HepG2 (cell line): ENCODE measurements at regions not wholly inside any gene's neighbourhood (a gene's known extent, or its start where the extent isn't known, plus 50 kb on each side); places are given as distances from the start of the nearest gene placed in this dataset.

ENCODE experiments used
- ATF7 ChIP-seq, 2 experiments: fragments of 450-650 bp in 1 of 2; sonication (generic) in 1 of 2; formaldehyde crosslinking in 1 of 2; IDR thresholded peaks; 2 replicates each; pipeline versions ENCODE4 v1.4.0 to v1.6.1; 2016 to 2020; ENCODE audit warnings: antibody characterized with exemption in 1 of 2, mild to moderate bottlenecking in 1 of 2, missing genetic modification reagents in 1 of 2
- EZH2 ChIP-seq: conservative IDR thresholded peaks from 2 replicates; pipeline ENCODE4 v1.6.1; 2012; ENCODE audit warnings: mild to moderate bottlenecking, low read depth, low read length, moderate library complexity
- POLR2AphosphoS5 ChIP-seq: IDR thresholded peaks from 2 replicates; pipeline ENCODE4 v1.6.1; 2012; ENCODE audit warnings: low read depth, low read length
- POLR2G ChIP-seq: fragments of 200-400 bp; formaldehyde crosslinking; IDR thresholded peaks from 2 replicates; pipeline ENCODE4 v1.6.1; 2018; ENCODE audit warnings: mild to moderate bottlenecking, low read depth, low read length, moderate library complexity
- TOPORS ChIP-seq: sonication (generic); formaldehyde crosslinking; IDR thresholded peaks from 2 replicates; pipeline ENCODE4 v1.8.0; 2023; ENCODE audit warnings: mild to moderate bottlenecking, missing genetic modification reagents
- ZNF570 ChIP-seq: sonication (generic); formaldehyde crosslinking; IDR thresholded peaks from 2 replicates; pipeline ENCODE4 v1.4.0; 2020; ENCODE audit warnings: mild to moderate bottlenecking, missing genetic modification reagents, borderline replicate concordance
- ZNF816 ChIP-seq: sonication (generic); formaldehyde crosslinking; IDR thresholded peaks from 2 replicates; pipeline ENCODE4 v1.8.0; 2022; ENCODE audit warnings: missing genetic modification reagents, mild to moderate bottlenecking, borderline replicate concordance
- TF ChIP-seq, protein P1 (sequence below): sonication (generic); formaldehyde crosslinking; IDR thresholded peaks from 2 replicates; pipeline ENCODE4 v1.4.0; 2020; ENCODE audit warnings: missing genetic modification reagents
- TF ChIP-seq, protein P2 (sequence below): sonication (generic); formaldehyde crosslinking; IDR thresholded peaks from 2 replicates; pipeline ENCODE4 v1.5.0; 2020; ENCODE audit warnings: mild to moderate bottlenecking, missing genetic modification reagents, moderate library complexity
- TF ChIP-seq, protein P3 (sequence below): IDR thresholded peaks from 2 replicates; pipeline ENCODE4 v1.6.1; 2016
- TF ChIP-seq, protein P4 (sequence below): sonication (generic); formaldehyde crosslinking; IDR thresholded peaks from 2 replicates; pipeline ENCODE4 v1.8.1; 2022; ENCODE audit warnings: mild to moderate bottlenecking, missing genetic modification reagents

DNA sequence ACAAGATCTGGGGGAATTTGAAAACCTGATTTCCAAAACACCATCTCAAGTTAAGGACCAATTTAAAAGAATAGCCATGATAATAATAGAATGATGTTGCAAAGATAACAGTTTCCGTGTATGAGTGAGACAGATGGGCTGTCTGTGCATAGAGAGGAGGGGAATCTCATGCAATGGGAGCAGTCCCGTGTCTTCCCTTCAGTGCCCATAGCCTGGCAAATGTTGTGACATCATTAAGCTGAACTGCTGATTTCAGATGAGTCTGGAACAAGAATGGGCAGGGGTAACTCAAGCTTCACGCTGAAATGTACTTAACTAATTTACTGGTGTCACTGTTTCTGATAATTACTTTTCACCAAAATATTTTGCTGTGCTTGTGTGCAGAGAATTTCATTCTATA is 454.0 kb downstream of the FOXG1 start:
- TF ChIP-seq, protein P1, sequence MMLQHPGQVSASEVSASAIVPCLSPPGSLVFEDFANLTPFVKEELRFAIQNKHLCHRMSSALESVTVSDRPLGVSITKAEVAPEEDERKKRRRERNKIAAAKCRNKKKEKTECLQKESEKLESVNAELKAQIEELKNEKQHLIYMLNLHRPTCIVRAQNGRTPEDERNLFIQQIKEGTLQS (CRISPR knock-in tag), result no peak
- TF ChIP-seq TOPORS (CRISPR knock-in tag) (no peak), POLR2G (no peak), EZH2 (no peak), ZNF816 (no peak), ATF7 (IDR thresholded peaks at IDR 0.05) (no peak), ATF7 (CRISPR knock-in tag; IDR thresholded peaks at IDR 0.05) (no peak), POLR2AphosphoS5 (no peak), ZNF570 (no peak)
- TF ChIP-seq, protein P2, sequence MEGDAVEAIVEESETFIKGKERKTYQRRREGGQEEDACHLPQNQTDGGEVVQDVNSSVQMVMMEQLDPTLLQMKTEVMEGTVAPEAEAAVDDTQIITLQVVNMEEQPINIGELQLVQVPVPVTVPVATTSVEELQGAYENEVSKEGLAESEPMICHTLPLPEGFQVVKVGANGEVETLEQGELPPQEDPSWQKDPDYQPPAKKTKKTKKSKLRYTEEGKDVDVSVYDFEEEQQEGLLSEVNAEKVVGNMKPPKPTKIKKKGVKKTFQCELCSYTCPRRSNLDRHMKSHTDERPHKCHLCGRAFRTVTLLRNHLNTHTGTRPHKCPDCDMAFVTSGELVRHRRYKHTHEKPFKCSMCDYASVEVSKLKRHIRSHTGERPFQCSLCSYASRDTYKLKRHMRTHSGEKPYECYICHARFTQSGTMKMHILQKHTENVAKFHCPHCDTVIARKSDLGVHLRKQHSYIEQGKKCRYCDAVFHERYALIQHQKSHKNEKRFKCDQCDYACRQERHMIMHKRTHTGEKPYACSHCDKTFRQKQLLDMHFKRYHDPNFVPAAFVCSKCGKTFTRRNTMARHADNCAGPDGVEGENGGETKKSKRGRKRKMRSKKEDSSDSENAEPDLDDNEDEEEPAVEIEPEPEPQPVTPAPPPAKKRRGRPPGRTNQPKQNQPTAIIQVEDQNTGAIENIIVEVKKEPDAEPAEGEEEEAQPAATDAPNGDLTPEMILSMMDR, result no peak
- TF ChIP-seq, protein P3, sequence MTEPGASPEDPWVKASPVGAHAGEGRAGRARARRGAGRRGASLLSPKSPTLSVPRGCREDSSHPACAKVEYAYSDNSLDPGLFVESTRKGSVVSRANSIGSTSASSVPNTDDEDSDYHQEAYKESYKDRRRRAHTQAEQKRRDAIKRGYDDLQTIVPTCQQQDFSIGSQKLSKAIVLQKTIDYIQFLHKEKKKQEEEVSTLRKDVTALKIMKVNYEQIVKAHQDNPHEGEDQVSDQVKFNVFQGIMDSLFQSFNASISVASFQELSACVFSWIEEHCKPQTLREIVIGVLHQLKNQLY (CRISPR knock-in tag), result no peak
- TF ChIP-seq, protein P4, sequence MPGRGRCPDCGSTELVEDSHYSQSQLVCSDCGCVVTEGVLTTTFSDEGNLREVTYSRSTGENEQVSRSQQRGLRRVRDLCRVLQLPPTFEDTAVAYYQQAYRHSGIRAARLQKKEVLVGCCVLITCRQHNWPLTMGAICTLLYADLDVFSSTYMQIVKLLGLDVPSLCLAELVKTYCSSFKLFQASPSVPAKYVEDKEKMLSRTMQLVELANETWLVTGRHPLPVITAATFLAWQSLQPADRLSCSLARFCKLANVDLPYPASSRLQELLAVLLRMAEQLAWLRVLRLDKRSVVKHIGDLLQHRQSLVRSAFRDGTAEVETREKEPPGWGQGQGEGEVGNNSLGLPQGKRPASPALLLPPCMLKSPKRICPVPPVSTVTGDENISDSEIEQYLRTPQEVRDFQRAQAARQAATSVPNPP (CRISPR knock-in tag), result no peak
